A172 (cell line): ENCODE measurements at regions not wholly inside any gene's neighbourhood (a gene's known extent, or its start where the extent isn't known, plus 50 kb on each side); places are given as distances from the start of the nearest gene placed in this dataset.
"Not testable (repeated sequence)": the region's sequence is repeated elsewhere in the genome, so short reads cannot be mapped to it uniquely, and the experiment has no call there.

ENCODE experiments used
- DNase-seq: peaks from one replicate; pipeline ENCODE4 v3.0.0-alpha.2; 2015; ENCODE audit warnings: low spot score

GRCh38 chr1:30569384-30569783, 154.0 kb downstream of the MATN1 start:
- no peak for DNase-seq

GRCh38 chr1:30562559-30562958, 160.8 kb downstream of the MATN1 start:
- DNase-seq = no peak

GRCh38 chr1:30551603-30552002, 171.8 kb downstream of the MATN1 start:
- DNase-seq = no peak

GRCh38 chr1:30550365-30551220, 172.8 kb downstream of the MATN1 start:
- no peak for DNase-seq

- DNase-seq = not testable (repeated sequence)
Measured at GRCh38 chr1:30549872-30550271, 173.5 kb downstream of the MATN1 start.

GRCh38 chr1:30548294-30548693, 175.1 kb downstream of the MATN1 start:
- DNase-seq = no peak

GRCh38 chr1:30547326-30547725, 176.1 kb downstream of the MATN1 start:
- not testable (repeated sequence) for DNase-seq

GRCh38 chr1:30545365-30545764, 178.0 kb downstream of the MATN1 start:
- DNase-seq = no peak

GRCh38 chr1:30541721-30542485, 181.5 kb downstream of the MATN1 start:
- DNase-seq = no peak

- no peak for DNase-seq
Measured at GRCh38 chr1:30540611-30541192, 182.7 kb downstream of the MATN1 start.

GRCh38 chr1:30539884-30540283, 183.5 kb downstream of the MATN1 start:
- DNase-seq = no peak

GRCh38 chr1:30538993-30539867, 184.2 kb downstream of the MATN1 start:
- DNase-seq = no peak

GRCh38 chr1:30538226-30538992, 185.0 kb downstream of the MATN1 start:
- DNase-seq = no peak

- DNase-seq = no peak
Measured at GRCh38 chr1:30537279-30537678, 186.1 kb downstream of the MATN1 start.

- no peak for DNase-seq
Measured at GRCh38 chr1:30536530-30536929, 186.9 kb downstream of the MATN1 start.

- DNase-seq = no peak
Measured at GRCh38 chr1:30535595-30536325, 187.6 kb downstream of the MATN1 start.

GRCh38 chr1:30534551-30534940, 188.8 kb downstream of the MATN1 start:
- DNase-seq = no peak

- DNase-seq = no peak
Measured at GRCh38 chr1:30533796-30534550, 189.4 kb downstream of the MATN1 start.

- no peak for DNase-seq
Measured at GRCh38 chr1:30533141-30533540, 190.2 kb downstream of the MATN1 start.
